ENCODE measurements at regions not wholly inside any gene's neighbourhood (a gene's known extent, or its start where the extent isn't known, plus 50 kb on each side); places are given as distances from the start of the nearest gene placed in this dataset.

- intact Hi-C loops (cut with DNase I; ENCODE audit: low total_unique reads) = no loop called here
- no peaks in the 10 kb centered on the region for H3K4me1 ChIP-seq
- 57 to 75% (median 68%) methylated on average over 6 of the region's 6 CpGs for WGBS, 5 donors
Measured at GRCh38 chrX:121504153-121504552, 456.7 kb downstream of the GLUD2 start.

GRCh38 chrX:121546317-121546716 lies 498.9 kb downstream of the GLUD2 start:
- H3K9me3 ChIP-seq = peaks cover 0 to 26% (median 2%) of the 10 kb centered on the region in 8 donors
- no peaks in the 10 kb centered on the region for H3K4me1 ChIP-seq
- H3K27me3 ChIP-seq (replicated peaks in 1 of 7) = no peaks in the 10 kb centered on the region
- DNase-seq = no peak
- intact Hi-C loops (cut with DNase I; ENCODE audit: low total_unique reads) = no loop called here
- TF ChIP-seq POLR2AphosphoS5 (IDR thresholded peaks at IDR 0.05) = no peak
- TF ChIP-seq, protein P1, sequence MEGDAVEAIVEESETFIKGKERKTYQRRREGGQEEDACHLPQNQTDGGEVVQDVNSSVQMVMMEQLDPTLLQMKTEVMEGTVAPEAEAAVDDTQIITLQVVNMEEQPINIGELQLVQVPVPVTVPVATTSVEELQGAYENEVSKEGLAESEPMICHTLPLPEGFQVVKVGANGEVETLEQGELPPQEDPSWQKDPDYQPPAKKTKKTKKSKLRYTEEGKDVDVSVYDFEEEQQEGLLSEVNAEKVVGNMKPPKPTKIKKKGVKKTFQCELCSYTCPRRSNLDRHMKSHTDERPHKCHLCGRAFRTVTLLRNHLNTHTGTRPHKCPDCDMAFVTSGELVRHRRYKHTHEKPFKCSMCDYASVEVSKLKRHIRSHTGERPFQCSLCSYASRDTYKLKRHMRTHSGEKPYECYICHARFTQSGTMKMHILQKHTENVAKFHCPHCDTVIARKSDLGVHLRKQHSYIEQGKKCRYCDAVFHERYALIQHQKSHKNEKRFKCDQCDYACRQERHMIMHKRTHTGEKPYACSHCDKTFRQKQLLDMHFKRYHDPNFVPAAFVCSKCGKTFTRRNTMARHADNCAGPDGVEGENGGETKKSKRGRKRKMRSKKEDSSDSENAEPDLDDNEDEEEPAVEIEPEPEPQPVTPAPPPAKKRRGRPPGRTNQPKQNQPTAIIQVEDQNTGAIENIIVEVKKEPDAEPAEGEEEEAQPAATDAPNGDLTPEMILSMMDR (IDR thresholded peaks at IDR 0.05 in 8 of 11, conservative IDR thresholded peaks at IDR 0.05 in 3 of 11) = no peak
- no peak for TF ChIP-seq POLR2A (IDR thresholded peaks at IDR 0.05)
- H3K27ac ChIP-seq = no peak overlapping the region
- no peaks in the 10 kb centered on the region for H3K36me3 ChIP-seq
- WGBS, 5 donors = 64 to 83% (median 77%) methylated on average over 1 of the region's 1 CpG
- no peak overlapping the region for H3K4me3 ChIP-seq

More at GRCh38 chrX:121504153-121504552, 456.7 kb downstream of the GLUD2 start:
- no peaks in the 10 kb centered on the region for H3K36me3 ChIP-seq
- H3K4me3 ChIP-seq = no peak overlapping the region
- TF ChIP-seq POLR2AphosphoS5 (IDR thresholded peaks at IDR 0.05) (no peak), POLR2A (IDR thresholded peaks at IDR 0.05) (no peak)
- TF ChIP-seq, protein P1 (IDR thresholded peaks at IDR 0.05 in 8 of 11, conservative IDR thresholded peaks at IDR 0.05 in 3 of 11) = no peak
- DNase-seq = no peak
- H3K27me3 ChIP-seq (replicated peaks in 1 of 7) = no peaks in the 10 kb centered on the region
- H3K9me3 ChIP-seq = no peaks in the 10 kb centered on the region
- H3K27ac ChIP-seq = no peak overlapping the region

- H3K9me3 ChIP-seq = no peaks in the 10 kb centered on the region
- H3K4me1 ChIP-seq = no peaks in the 10 kb centered on the region
- no peak overlapping the region for H3K4me3 ChIP-seq
- DNase-seq = no peak
- WGBS, 5 donors = 17 to 32% (median 25%) methylated on average over 2 of the region's 2 CpGs
- no peaks in the 10 kb centered on the region for H3K36me3 ChIP-seq
- TF ChIP-seq POLR2AphosphoS5 (IDR thresholded peaks at IDR 0.05) (no peak), POLR2A (IDR thresholded peaks at IDR 0.05) (no peak)
- TF ChIP-seq, protein P1 (IDR thresholded peaks at IDR 0.05 in 8 of 11, conservative IDR thresholded peaks at IDR 0.05 in 3 of 11) = no peak
- H3K27ac ChIP-seq = no peak overlapping the region
- intact Hi-C loops (cut with DNase I; ENCODE audit: low total_unique reads) = no loop called here
- H3K27me3 ChIP-seq (replicated peaks in 1 of 7) = no peaks in the 10 kb centered on the region
Measured at GRCh38 chrX:121558886-121559285, 511.5 kb downstream of the GLUD2 start.

- Histone ChIP-seq H3K36me3 (no peaks in the 10 kb centered on the region), H3K27me3 (replicated peaks in 1 of 7) (no peaks in the 10 kb centered on the region), H3K4me1 (no peaks in the 10 kb centered on the region), H3K27ac (no peak overlapping the region), H3K9me3 (peaks cover 0 to 3% (median 0%) of the 10 kb centered on the region in 8 donors), H3K4me3 (no peak overlapping the region)
- TF ChIP-seq POLR2AphosphoS5 (IDR thresholded peaks at IDR 0.05) (no peak), POLR2A (IDR thresholded peaks at IDR 0.05) (no peak)
- TF ChIP-seq, protein P1 (IDR thresholded peaks at IDR 0.05 in 8 of 11, conservative IDR thresholded peaks at IDR 0.05 in 3 of 11) = no peak
- DNase-seq = no peak
- intact Hi-C loops (cut with DNase I; ENCODE audit: low total_unique reads) = no loop called here
Measured at GRCh38 chrX:121562616-121563015, 515.2 kb downstream of the GLUD2 start.

All from spleen (tissue), 11 donors.